ENCODE measurements at regions not wholly inside any gene's neighbourhood (a gene's known extent, or its start where the extent isn't known, plus 50 kb on each side); places are given as distances from the start of the nearest gene placed in this dataset.

GRCh38 chr13:58254943-58255342, 623.4 kb downstream of the PCDH17 start:
- TF ChIP-seq GATA3 (IDR thresholded peaks at IDR 0.05; ENCODE audit: low read depth, low read length) (no peak), GATA2 (IDR thresholded peaks at IDR 0.05; ENCODE audit: low read depth, low read length) (no peak)

Data from SH-SY5Y (cell line).